ENCODE measurements at regions not wholly inside any gene's neighbourhood (a gene's known extent, or its start where the extent isn't known, plus 50 kb on each side); places are given as distances from the start of the nearest gene placed in this dataset.
A peak's percentile ranks its signal among the peaks of the same experiment; 100 is the strongest.

GRCh38 chr21:25361097-25361496 lies 246.2 kb downstream of the MRPL39 start:
- no peaks in the 10 kb centered on the region for H3K27me3 ChIP-seq
- no peaks in the 10 kb centered on the region for H3K9me3 ChIP-seq
- intact Hi-C loops (cut with DNase I) = no loop called here
- DNase-seq (no peak), ATAC-seq (no peak)
- H3K27ac ChIP-seq = no peak overlapping the region
- H3K36me3 ChIP-seq = no peaks in the 10 kb centered on the region
- no peaks in the 10 kb centered on the region for H3K4me1 ChIP-seq
- TF ChIP-seq CTCF (IDR thresholded peaks at IDR 0.05) = no peak
- no peak overlapping the region for H3K4me3 ChIP-seq

- H3K4me1 ChIP-seq = no peaks in the 10 kb centered on the region
- ATAC-seq = no peak
- H3K36me3 ChIP-seq = no peaks in the 10 kb centered on the region
- intact Hi-C loops (cut with DNase I) = no loop called here
- no peak for TF ChIP-seq CTCF (IDR thresholded peaks at IDR 0.05)
- H3K4me3 ChIP-seq = no peak overlapping the region
- H3K27me3 ChIP-seq = no peaks in the 10 kb centered on the region
- DNase-seq = no peak
- no peak overlapping the region for H3K27ac ChIP-seq
- no peaks in the 10 kb centered on the region for H3K9me3 ChIP-seq
These were observed 246.7 kb downstream of the MRPL39 start for GRCh38 chr21:25360593-25360992.

GRCh38 chr21:25359724-25360123 lies 247.6 kb downstream of the MRPL39 start:
- DNase-seq (no peak), ATAC-seq (no peak)
- no peaks in the 10 kb centered on the region for H3K27me3 ChIP-seq
- no peak overlapping the region for H3K27ac ChIP-seq
- intact Hi-C loops (cut with DNase I) = no loop called here
- no peaks in the 10 kb centered on the region for H3K4me1 ChIP-seq
- no peak overlapping the region for H3K4me3 ChIP-seq
- TF ChIP-seq CTCF (IDR thresholded peaks at IDR 0.05) = no peak
- H3K9me3 ChIP-seq = no peaks in the 10 kb centered on the region
- no peaks in the 10 kb centered on the region for H3K36me3 ChIP-seq

- Histone ChIP-seq H3K4me3 (no peak overlapping the region), H3K36me3 (no peaks in the 10 kb centered on the region), H3K4me1 (no peaks in the 10 kb centered on the region), H3K27me3 (no peaks in the 10 kb centered on the region), H3K9me3 (no peaks in the 10 kb centered on the region), H3K27ac (no peak overlapping the region)
- peak; percentile 43 for ATAC-seq
- DNase-seq = peak in 1 of 4 donors; percentile 19
- no peak for TF ChIP-seq CTCF (IDR thresholded peaks at IDR 0.05)
- intact Hi-C loops (cut with DNase I) = no loop called here
These were observed 257.2 kb downstream of the MRPL39 start for GRCh38 chr21:25350056-25350455.

- no peaks in the 10 kb centered on the region for H3K27me3 ChIP-seq
- TF ChIP-seq CTCF (IDR thresholded peaks at IDR 0.05) = no peak
- no peaks in the 10 kb centered on the region for H3K36me3 ChIP-seq
- H3K27ac ChIP-seq = no peak overlapping the region
- DNase-seq (no peak), ATAC-seq (no peak)
- no peak overlapping the region for H3K4me3 ChIP-seq
- intact Hi-C loops (cut with DNase I) = no loop called here
- H3K4me1 ChIP-seq = no peaks in the 10 kb centered on the region
- H3K9me3 ChIP-seq = no peaks in the 10 kb centered on the region
These were observed 263.3 kb downstream of the MRPL39 start for GRCh38 chr21:25343774-25344545.
